Adrenal gland (tissue), 9 donors: ENCODE measurements at regions not wholly inside any gene's neighbourhood (a gene's known extent, or its start where the extent isn't known, plus 50 kb on each side); places are given as distances from the start of the nearest gene placed in this dataset.

Source experiments
- DNase-seq, 7 donors: peaks; one replicate each; pipeline ENCODE4 v3.0.0-alpha.2; 2019 to 2020
- H3K27ac ChIP-seq, 5 donors: fragments of 200-600 bp; sonication (generic) in 4 of 5; 1 replicate in 3 of 5; 2 replicates in 2 of 5; pipeline versions ENCODE4 v1.5.1 to v1.8.0; 2016 to 2020; ENCODE audit warnings: mild to moderate bottlenecking in 1 of 5
- H3K27me3 ChIP-seq: fragments of 200-600 bp; 2 replicates; pipeline ENCODE4 v1.8.0; 2021
- H3K36me3 ChIP-seq, 2 donors: fragments of 200-600 bp; replicated peaks in 1 of 2; 1 replicate in 1 of 2; 2 replicates in 1 of 2; pipeline versions ENCODE4 v1.5.1 to v1.8.0; 2018 to 2022
- H3K4me1 ChIP-seq, 2 donors: fragments of 200-600 bp; replicated peaks in 1 of 2; 1 replicate in 1 of 2; 2 replicates in 1 of 2; pipeline versions ENCODE4 v1.5.1 to v1.8.0; 2018 to 2021
- H3K4me3 ChIP-seq, 4 donors: fragments of 200-600 bp; sonication (generic) in 3 of 4; one replicate each; pipeline ENCODE4 v1.5.1; 2016 to 2018
- H3K9me3 ChIP-seq, 3 donors: fragments of 200-600 bp; sonication (generic) in 1 of 3; replicated peaks in 1 of 3; 1 replicate in 2 of 3; 2 replicates in 1 of 3; pipeline versions ENCODE4 v1.5.1 to v1.8.0; 2016 to 2021
- POLR2A ChIP-seq, 2 donors: fragments of 450-650 bp; IDR thresholded peaks; one replicate each; pipeline ENCODE4 v1.6.1; 2017; ENCODE audit warnings: antibody characterized with exemption in 2 of 2, mild to moderate bottlenecking in 2 of 2, moderate library complexity in 1 of 2
- WGBS, 4 donors: extraction: QIAGEN DNeasy Blood & Tissue Kit in 2 of 4; methylation state at CpG; one replicate each; pipeline versions ENCODE4 v1.1.5 to v1.1.7; 2013 to 2017; 5-methylcytosine and 5-hydroxymethylcytosine counted together
- intact Hi-C, 2 donors: fragments of 100-400 bp; cut with DNase I; formaldehyde crosslinking; loops; one replicate each; pipeline versions ENCODE4 v1.14.1 to v1.15.0; 2022 to 2023
- TF ChIP-seq, protein P1 (sequence below), 6 experiments: fragments of 450-650 bp in 4 of 6; fragments of 200-600 bp in 2 of 6; sonication (generic) in 1 of 6; IDR thresholded peaks; 1 replicate in 5 of 6; 2 replicates in 1 of 6; pipeline versions ENCODE4 v1.5.1 to v1.8.0; 2016 to 2021; ENCODE audit warnings: antibody characterized with exemption in 6 of 6, mild to moderate bottlenecking in 2 of 6, moderate library complexity in 1 of 6
- donor health status: healthy with polysubstance abuse.
- donor health status: Bipolar disorder and iron deficiency.
- donor health status: DM: yes; HTN: yes; CAD: no.
- donor health status: DM: no; HTN: no; CAD: no.
- donor health status: DM: no; HTN: no; CAD: no.

DNA sequence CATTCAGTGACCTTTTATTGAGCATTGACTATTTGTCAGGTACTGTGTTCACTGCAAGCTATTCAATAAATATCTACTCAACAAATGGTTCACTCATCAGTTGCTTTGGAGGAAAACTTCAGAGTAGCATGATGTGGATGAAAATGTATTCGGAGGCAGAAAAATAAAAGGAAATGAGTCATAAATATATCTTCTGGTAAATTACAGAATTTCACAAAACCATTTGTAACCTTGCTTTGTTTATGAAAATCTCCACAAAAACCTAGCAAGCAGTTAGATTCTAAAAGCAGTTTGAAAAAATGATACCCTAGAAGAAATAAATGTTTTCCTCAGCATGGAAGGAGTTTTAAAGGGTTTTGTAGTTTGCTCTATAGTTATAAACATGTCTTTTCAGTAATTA is 399.6 kb downstream of the LMO7 start:
- no peak for TF ChIP-seq POLR2A (IDR thresholded peaks at IDR 0.05)
- TF ChIP-seq, protein P1, sequence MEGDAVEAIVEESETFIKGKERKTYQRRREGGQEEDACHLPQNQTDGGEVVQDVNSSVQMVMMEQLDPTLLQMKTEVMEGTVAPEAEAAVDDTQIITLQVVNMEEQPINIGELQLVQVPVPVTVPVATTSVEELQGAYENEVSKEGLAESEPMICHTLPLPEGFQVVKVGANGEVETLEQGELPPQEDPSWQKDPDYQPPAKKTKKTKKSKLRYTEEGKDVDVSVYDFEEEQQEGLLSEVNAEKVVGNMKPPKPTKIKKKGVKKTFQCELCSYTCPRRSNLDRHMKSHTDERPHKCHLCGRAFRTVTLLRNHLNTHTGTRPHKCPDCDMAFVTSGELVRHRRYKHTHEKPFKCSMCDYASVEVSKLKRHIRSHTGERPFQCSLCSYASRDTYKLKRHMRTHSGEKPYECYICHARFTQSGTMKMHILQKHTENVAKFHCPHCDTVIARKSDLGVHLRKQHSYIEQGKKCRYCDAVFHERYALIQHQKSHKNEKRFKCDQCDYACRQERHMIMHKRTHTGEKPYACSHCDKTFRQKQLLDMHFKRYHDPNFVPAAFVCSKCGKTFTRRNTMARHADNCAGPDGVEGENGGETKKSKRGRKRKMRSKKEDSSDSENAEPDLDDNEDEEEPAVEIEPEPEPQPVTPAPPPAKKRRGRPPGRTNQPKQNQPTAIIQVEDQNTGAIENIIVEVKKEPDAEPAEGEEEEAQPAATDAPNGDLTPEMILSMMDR (IDR thresholded peaks at IDR 0.05), result no peak
- Histone ChIP-seq H3K9me3 (no peaks in the 10 kb centered on the region), H3K4me3 (no peak overlapping the region), H3K27me3 (no peaks in the 10 kb centered on the region), H3K4me1 (no peaks in the 10 kb centered on the region), H3K36me3 (no peaks in the 10 kb centered on the region), H3K27ac (no peak overlapping the region)
- intact Hi-C loops, result no loop called here
- WGBS, 4 donors, result 47 to 60% (median 50%) methylated on average over 1 of the region's 1 CpG
- DNase-seq, result no peak

DNA sequence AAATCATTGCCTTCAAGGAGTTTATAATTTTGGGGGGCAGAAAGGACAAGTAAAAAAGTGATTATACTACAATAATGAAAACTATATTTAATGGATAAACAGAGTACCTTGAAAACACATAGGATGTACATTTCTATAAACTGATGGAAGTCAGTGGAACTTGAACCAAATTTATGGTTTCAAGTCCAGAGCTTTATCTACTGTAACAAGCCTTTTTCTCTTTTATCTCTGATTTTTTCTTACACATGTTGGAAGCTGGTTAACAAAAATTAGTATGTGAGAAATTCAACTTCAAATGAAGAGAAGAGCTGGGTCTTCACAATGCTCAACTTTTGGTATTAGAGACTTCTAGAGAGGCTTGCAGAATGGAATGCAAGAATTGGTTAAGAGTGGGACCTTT is 393.6 kb downstream of the LMO7 start:
- intact Hi-C loops, result no loop called here

DNA sequence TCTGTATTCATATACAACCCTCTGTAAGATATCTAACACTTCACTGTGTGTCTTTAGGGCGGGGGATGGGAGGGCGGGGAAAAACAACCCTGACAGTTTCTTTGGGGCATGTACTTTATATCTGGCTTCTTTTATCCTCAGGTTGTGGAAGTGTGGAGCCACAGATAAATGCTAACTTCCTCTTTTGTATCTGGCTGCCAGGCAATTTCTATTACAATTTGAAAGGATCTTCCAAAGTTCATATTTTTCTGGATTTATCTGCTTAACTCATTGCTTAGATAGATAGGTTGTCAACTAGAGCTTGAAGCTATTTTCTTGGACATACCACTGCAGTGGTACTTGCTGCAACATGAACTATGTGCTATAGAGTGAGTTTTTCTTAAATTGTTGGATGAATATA is 393.0 kb downstream of the LMO7 start:
- WGBS, 4 donors, result 50 to 68% (median 63%) methylated on average over 2 of the region's 2 CpGs
- H3K4me1 ChIP-seq, result no peaks in the 10 kb centered on the region
- DNase-seq, result no peak
- intact Hi-C loops, result no loop called here
- no peaks in the 10 kb centered on the region for H3K9me3 ChIP-seq
- no peak overlapping the region for H3K4me3 ChIP-seq
- no peak overlapping the region for H3K27ac ChIP-seq
- H3K27me3 ChIP-seq, result no peaks in the 10 kb centered on the region
- TF ChIP-seq, protein P1 (IDR thresholded peaks at IDR 0.05), result no peak
- no peak for TF ChIP-seq POLR2A (IDR thresholded peaks at IDR 0.05)
- no peaks in the 10 kb centered on the region for H3K36me3 ChIP-seq

More for the DNA sequence above, 393.6 kb downstream of the LMO7 start:
- no peak for DNase-seq
- Histone ChIP-seq H3K4me3 (no peak overlapping the region), H3K36me3 (no peaks in the 10 kb centered on the region), H3K9me3 (no peaks in the 10 kb centered on the region), H3K4me1 (no peaks in the 10 kb centered on the region), H3K27me3 (no peaks in the 10 kb centered on the region), H3K27ac (no peak overlapping the region)
- TF ChIP-seq, protein P1 (IDR thresholded peaks at IDR 0.05), result no peak
- TF ChIP-seq POLR2A (IDR thresholded peaks at IDR 0.05), result no peak

- no peak for DNase-seq
- Histone ChIP-seq H3K27me3 (no peaks in the 10 kb centered on the region), H3K36me3 (no peaks in the 10 kb centered on the region), H3K9me3 (no peaks in the 10 kb centered on the region), H3K4me1 (no peaks in the 10 kb centered on the region), H3K4me3 (no peak overlapping the region), H3K27ac (no peak overlapping the region)
- WGBS, 4 donors, result 56 to 82% (median 69%) methylated on average over 2 of the region's 2 CpGs
- TF ChIP-seq, protein P1 (IDR thresholded peaks at IDR 0.05), result no peak
- no peak for TF ChIP-seq POLR2A (IDR thresholded peaks at IDR 0.05)
- intact Hi-C loops, result no loop called here
Measured at GRCh38 chr13:76027131-76027530, 391.0 kb downstream of the LMO7 start.
